ENCODE measurements at regions not wholly inside any gene's neighbourhood (a gene's known extent, or its start where the extent isn't known, plus 50 kb on each side); places are given as distances from the start of the nearest gene placed in this dataset.

- no peak for DNase-seq (ENCODE audit: extremely low read depth in 1 of 2, low read depth in 1 of 2)
These were observed 1179.8 kb downstream of the BRD1 start for GRCh38 chr22:48647606-48648515.

- no peak for DNase-seq (ENCODE audit: extremely low read depth in 1 of 2, low read depth in 1 of 2)
These were observed 1180.6 kb downstream of the BRD1 start for GRCh38 chr22:48647051-48647450.

GRCh38 chr22:48646216-48646925 is 1181.3 kb downstream of the BRD1 start:
- no peak for DNase-seq (ENCODE audit: extremely low read depth in 1 of 2, low read depth in 1 of 2)

GRCh38 chr22:48645766-48646165 is 1181.9 kb downstream of the BRD1 start:
- no peak for DNase-seq (ENCODE audit: extremely low read depth in 1 of 2, low read depth in 1 of 2)

- DNase-seq (ENCODE audit: extremely low read depth in 1 of 2, low read depth in 1 of 2), result no peak
These were observed 1182.7 kb downstream of the BRD1 start for GRCh38 chr22:48644997-48645396.

- DNase-seq (ENCODE audit: extremely low read depth in 1 of 2, low read depth in 1 of 2), result no peak
These were observed 1183.6 kb downstream of the BRD1 start for GRCh38 chr22:48644108-48644507.

- no peak for DNase-seq (ENCODE audit: extremely low read depth in 1 of 2, low read depth in 1 of 2)
These were observed 1184.5 kb downstream of the BRD1 start for GRCh38 chr22:48643066-48643731.

- DNase-seq (ENCODE audit: extremely low read depth in 1 of 2, low read depth in 1 of 2), result no peak
These were observed 1185.1 kb downstream of the BRD1 start for GRCh38 chr22:48642550-48642949.

GRCh38 chr22:48641906-48642475 is 1185.7 kb downstream of the BRD1 start:
- no peak for DNase-seq (ENCODE audit: extremely low read depth in 1 of 2, low read depth in 1 of 2)

GRCh38 chr22:48640890-48641841 is 1186.5 kb downstream of the BRD1 start:
- no peak for DNase-seq (ENCODE audit: extremely low read depth in 1 of 2, low read depth in 1 of 2)

- DNase-seq (ENCODE audit: extremely low read depth in 1 of 2, low read depth in 1 of 2), result no peak
These were observed 1187.6 kb downstream of the BRD1 start for GRCh38 chr22:48639896-48640748.

- DNase-seq (ENCODE audit: extremely low read depth in 1 of 2, low read depth in 1 of 2), result no peak
These were observed 1188.5 kb downstream of the BRD1 start for GRCh38 chr22:48639021-48639795.

GRCh38 chr22:48637231-48637630 is 1190.4 kb downstream of the BRD1 start:
- no peak for DNase-seq (ENCODE audit: extremely low read depth in 1 of 2, low read depth in 1 of 2)

- DNase-seq (ENCODE audit: extremely low read depth in 1 of 2, low read depth in 1 of 2), result no peak
These were observed 1190.9 kb downstream of the BRD1 start for GRCh38 chr22:48636746-48637145.

GRCh38 chr22:48635816-48636215 is 1191.9 kb downstream of the BRD1 start:
- DNase-seq (ENCODE audit: extremely low read depth in 1 of 2, low read depth in 1 of 2), result no peak

GRCh38 chr22:48635031-48635430 is 1192.6 kb downstream of the BRD1 start:
- DNase-seq (ENCODE audit: extremely low read depth in 1 of 2, low read depth in 1 of 2), result no peak

GRCh38 chr22:48633996-48634836 is 1193.5 kb downstream of the BRD1 start:
- no peak for DNase-seq (ENCODE audit: extremely low read depth in 1 of 2, low read depth in 1 of 2)
